ENCODE measurements at regions not wholly inside any gene's neighbourhood (a gene's known extent, or its start where the extent isn't known, plus 50 kb on each side); places are given as distances from the start of the nearest gene placed in this dataset.

DNA sequence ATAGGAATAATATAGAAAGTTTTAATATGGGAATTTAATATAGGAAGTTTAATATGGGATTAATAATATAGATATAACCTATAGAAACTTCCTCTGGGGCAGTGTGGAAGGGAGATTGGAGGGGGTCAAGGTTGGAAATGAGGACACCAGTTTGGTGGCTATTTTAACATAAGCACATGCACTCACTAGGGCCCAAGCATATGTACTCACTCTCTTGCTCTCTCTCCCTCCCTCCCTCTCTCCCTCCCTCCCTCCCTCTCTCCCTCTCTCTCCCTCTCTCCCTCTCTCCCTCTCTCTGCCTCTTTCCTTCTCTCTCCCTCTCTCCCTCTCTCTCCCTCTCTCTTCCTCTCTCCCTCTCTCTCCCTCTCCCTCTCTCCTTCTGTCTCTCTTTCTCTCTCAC is 528.1 kb downstream of the NPIPA7 start:
- DNase-seq (ENCODE audit: extremely low read depth, low read depth) = no peak
- TF ChIP-seq, protein P1, sequence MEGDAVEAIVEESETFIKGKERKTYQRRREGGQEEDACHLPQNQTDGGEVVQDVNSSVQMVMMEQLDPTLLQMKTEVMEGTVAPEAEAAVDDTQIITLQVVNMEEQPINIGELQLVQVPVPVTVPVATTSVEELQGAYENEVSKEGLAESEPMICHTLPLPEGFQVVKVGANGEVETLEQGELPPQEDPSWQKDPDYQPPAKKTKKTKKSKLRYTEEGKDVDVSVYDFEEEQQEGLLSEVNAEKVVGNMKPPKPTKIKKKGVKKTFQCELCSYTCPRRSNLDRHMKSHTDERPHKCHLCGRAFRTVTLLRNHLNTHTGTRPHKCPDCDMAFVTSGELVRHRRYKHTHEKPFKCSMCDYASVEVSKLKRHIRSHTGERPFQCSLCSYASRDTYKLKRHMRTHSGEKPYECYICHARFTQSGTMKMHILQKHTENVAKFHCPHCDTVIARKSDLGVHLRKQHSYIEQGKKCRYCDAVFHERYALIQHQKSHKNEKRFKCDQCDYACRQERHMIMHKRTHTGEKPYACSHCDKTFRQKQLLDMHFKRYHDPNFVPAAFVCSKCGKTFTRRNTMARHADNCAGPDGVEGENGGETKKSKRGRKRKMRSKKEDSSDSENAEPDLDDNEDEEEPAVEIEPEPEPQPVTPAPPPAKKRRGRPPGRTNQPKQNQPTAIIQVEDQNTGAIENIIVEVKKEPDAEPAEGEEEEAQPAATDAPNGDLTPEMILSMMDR (IDR thresholded peaks at IDR 0.05; ENCODE audit: low read depth, low read length, missing control alignments) = no peak
- H3K4me3 ChIP-seq (replicated peaks; ENCODE audit: low read depth, low read length) = no peak overlapping the region

DNA sequence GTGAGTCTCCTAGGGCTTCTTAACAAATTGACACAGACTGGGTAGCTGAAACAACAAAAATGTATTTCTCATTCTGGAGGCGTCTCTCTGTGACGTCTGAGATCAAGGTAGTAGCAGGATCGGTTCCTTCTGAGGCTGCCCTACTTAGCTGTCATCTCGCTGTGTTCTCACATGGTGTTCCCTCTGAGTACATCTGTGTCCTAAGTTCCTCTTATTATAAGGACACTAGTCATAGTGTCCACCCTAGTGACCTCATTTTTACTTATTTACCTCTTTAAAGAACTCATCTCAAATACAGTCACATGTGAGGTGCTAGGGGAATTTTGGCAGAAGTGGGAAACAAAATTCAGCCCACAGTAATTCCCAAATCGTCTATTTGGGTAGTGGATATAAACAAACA is 529.1 kb downstream of the NPIPA7 start:
- TF ChIP-seq, protein P1 (IDR thresholded peaks at IDR 0.05; ENCODE audit: low read depth, low read length, missing control alignments) = no peak
- DNase-seq (ENCODE audit: extremely low read depth, low read depth) = no peak

DNA sequence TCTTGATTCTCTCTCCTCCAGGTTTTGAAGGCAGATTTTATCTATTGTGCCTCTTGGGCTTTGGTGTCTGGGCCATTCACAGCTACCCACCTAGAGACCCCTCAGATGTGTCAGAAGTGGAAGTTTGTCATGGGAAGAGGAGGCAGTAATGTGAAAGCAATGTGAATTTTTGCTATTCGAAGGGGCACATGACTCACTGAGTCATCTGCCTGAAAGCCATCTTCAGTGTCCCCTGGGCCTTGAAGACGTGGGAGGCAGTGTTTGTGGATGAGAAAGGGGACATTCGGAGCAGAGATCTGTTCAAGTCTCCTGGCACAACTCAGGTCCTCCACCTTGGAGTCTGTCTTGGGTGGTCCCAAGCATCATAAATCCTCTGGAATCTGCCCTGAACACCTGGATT is 530.2 kb downstream of the NPIPA7 start:
- no peak overlapping the region for H3K4me3 ChIP-seq (replicated peaks; ENCODE audit: low read depth, low read length)
- no peak for DNase-seq (ENCODE audit: extremely low read depth, low read depth)
- TF ChIP-seq, protein P1 (IDR thresholded peaks at IDR 0.05; ENCODE audit: low read depth, low read length, missing control alignments) = no peak

More for the DNA sequence above, 529.1 kb downstream of the NPIPA7 start:
- H3K4me3 ChIP-seq (replicated peaks; ENCODE audit: low read depth, low read length) = no peak overlapping the region

DNA sequence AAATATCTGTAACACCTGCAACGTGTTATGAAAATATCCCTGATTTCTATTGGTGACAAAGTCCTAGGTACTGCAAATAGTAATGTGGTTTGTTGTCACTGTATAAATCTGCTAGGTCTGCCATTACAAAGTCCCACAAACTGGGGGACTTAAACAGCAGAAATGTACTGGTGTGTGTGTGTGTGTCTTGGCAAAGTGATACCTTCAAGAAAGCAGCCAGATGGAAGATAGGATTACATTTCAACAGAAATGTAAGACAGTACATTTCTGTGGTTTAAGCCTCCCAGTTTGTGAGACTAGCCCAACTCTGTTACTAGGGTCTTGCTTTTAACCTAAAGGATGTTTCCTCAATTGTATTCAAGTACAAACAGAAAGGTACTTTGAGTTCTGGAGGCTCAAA is 531.7 kb downstream of the NPIPA7 start:
- TF ChIP-seq, protein P1 (IDR thresholded peaks at IDR 0.05; ENCODE audit: low read depth, low read length, missing control alignments) = no peak
- H3K4me3 ChIP-seq (replicated peaks; ENCODE audit: low read depth, low read length) = no peak overlapping the region
- no peak for DNase-seq (ENCODE audit: extremely low read depth, low read depth)

DNA sequence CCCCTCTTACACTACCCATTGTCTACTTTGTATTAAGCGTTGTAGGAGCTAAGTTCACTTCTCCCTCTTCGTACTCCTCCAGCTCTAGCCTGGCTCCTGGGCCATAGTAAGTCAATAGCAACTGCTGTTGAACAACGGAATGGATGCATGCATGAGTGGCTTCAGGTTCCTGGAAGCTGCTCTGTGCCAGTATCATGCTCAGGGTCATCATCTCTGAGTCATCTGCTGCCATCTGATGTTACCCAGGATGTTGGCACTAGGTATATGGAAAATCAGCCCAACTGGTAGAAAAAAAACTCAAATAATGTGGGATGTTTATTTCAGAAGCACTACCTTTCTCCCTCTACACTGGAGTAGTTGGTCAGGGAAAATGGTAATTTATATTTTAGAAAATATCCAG is 536.8 kb downstream of the NPIPA7 start:
- TF ChIP-seq, protein P1 (IDR thresholded peaks at IDR 0.05; ENCODE audit: low read depth, low read length, missing control alignments) = no peak
- H3K4me3 ChIP-seq (replicated peaks; ENCODE audit: low read depth, low read length) = no peak overlapping the region
- DNase-seq (ENCODE audit: extremely low read depth, low read depth) = no peak

DNA sequence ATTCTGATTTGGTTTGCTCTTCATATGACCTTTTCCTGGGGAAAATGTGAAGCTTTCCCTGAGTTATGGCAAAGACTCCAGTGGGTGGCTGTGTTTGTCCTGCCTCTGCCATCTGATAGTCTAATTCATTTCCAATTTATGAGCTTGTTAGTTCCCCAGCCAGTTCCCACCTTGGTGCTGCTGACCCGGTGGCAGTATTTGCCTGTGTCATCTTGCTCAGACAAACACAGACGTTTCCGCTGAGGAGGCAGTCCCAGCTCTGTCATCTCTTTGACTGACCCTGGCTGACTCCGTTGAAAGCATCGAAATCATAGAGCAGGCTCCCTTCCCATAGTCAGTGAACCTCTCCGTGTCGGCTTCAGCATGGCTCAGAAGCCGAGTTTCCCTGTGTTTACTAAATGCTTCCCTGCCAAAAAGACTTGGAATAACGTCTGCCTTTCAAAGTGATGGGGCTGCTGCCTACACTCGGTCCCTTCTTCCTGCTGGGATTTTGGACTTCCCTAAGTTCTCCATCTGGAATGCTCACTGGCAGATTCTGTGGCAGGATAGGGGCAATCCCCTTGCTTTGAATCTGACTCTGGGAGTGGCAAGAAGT is 538.3 kb downstream of the NPIPA7 start:
- no peak overlapping the region for H3K4me3 ChIP-seq (replicated peaks; ENCODE audit: low read depth, low read length)
- TF ChIP-seq, protein P1 (IDR thresholded peaks at IDR 0.05; ENCODE audit: low read depth, low read length, missing control alignments) = no peak
- no peak for DNase-seq (ENCODE audit: extremely low read depth, low read depth)

DNA sequence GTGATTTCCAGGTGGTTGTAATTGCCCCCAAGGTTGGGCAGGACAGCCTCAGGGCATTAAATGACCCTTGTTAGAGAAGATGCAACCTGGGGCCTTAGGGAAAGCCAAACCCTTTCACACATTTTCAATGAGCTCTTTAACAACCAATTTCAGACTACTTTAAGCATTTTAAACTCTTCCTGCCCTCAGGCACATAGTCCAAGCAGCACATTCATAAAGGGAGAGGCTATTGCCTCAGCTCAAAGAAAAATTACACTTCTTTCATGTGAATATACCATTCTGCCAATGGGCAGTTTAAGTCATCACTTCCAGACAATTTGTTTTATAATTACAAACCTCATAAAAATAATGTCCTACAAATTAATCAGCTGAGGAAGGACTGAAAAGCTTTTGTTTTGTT is 544.5 kb downstream of the NPIPA7 start:
- no peak overlapping the region for H3K4me3 ChIP-seq (replicated peaks; ENCODE audit: low read depth, low read length)
- TF ChIP-seq, protein P1 (IDR thresholded peaks at IDR 0.05; ENCODE audit: low read depth, low read length, missing control alignments) = no peak
- no peak for DNase-seq (ENCODE audit: extremely low read depth, low read depth)
